Astrocyte (in vitro differentiated cells and primary cell): ENCODE measurements at regions not wholly inside any gene's neighbourhood (a gene's known extent, or its start where the extent isn't known, plus 50 kb on each side); places are given as distances from the start of the nearest gene placed in this dataset.

ENCODE experiments used
- DNase-seq: peaks from one replicate; pipeline ENCODE4 v3.0.0-alpha.2; 2010; ENCODE audit warnings: low read depth
- FAIRE-seq: peaks from 2 replicates; lab custom pipeline; 2011; peaks lifted over from hg19 to GRCh38; lab: Jason Lieb, UNC
- H2AFZ ChIP-seq: 2 replicates; pipeline ENCODE4 v1.6.0; 2012; ENCODE audit warnings: low read depth, low read length, inconsistent platforms
- H3K27ac ChIP-seq: 2 replicates; pipeline ENCODE4 v1.5.1; 2011; ENCODE audit warnings: low read depth, low read length, inconsistent platforms
- H3K27me3 ChIP-seq: 2 replicates; pipeline ENCODE4 v1.6.0; 2011; ENCODE audit warnings: low read length, inconsistent platforms; ENCODE audit not compliant: insufficient read depth
- H3K36me3 ChIP-seq: 2 replicates; pipeline ENCODE4 v1.5.1; 2011; ENCODE audit warnings: low read length, inconsistent platforms; ENCODE audit not compliant: insufficient read depth
- H3K4me1 ChIP-seq: 2 replicates; pipeline ENCODE4 v1.5.1; 2011; ENCODE audit warnings: low read length, inconsistent platforms; ENCODE audit not compliant: insufficient read depth
- H3K4me2 ChIP-seq: 2 replicates; pipeline ENCODE4 v1.6.0; 2012; ENCODE audit warnings: low read length, inconsistent platforms
- H3K4me3 ChIP-seq: 2 replicates; pipeline ENCODE4 v1.5.1; 2011; ENCODE audit warnings: low read depth, mild to moderate bottlenecking, low read length, inconsistent platforms; ENCODE audit not compliant: insufficient read depth
- H3K79me2 ChIP-seq: 2 replicates; pipeline ENCODE4 v1.6.0; 2012; ENCODE audit warnings: mild to moderate bottlenecking, low read length, inconsistent platforms; ENCODE audit not compliant: insufficient read depth
- H3K9ac ChIP-seq: 2 replicates; pipeline ENCODE4 v1.6.0; 2012; ENCODE audit warnings: mild to moderate bottlenecking, low read length, inconsistent platforms
- H3K9me3 ChIP-seq: 2 replicates; pipeline ENCODE4 v1.5.1; 2012; ENCODE audit warnings: low read depth, mild to moderate bottlenecking, low read length, inconsistent platforms; ENCODE audit not compliant: insufficient read depth
- H4K20me1 ChIP-seq: 2 replicates; pipeline ENCODE4 v1.6.0; 2012; ENCODE audit warnings: low read length, inconsistent platforms; ENCODE audit not compliant: insufficient read depth
- H3K27ac Mint-ChIP-seq: one replicate; pipeline ENCODE4 v1.8.0; 2021; ENCODE audit warnings: mild to moderate bottlenecking, mixed read lengths; ENCODE audit not compliant: unreplicated experiment
- H3K27me3 Mint-ChIP-seq: one replicate; pipeline ENCODE4 v1.8.0; 2021; ENCODE audit warnings: low read depth, mixed read lengths; ENCODE audit not compliant: unreplicated experiment
- H3K36me3 Mint-ChIP-seq: one replicate; pipeline ENCODE4 v1.8.0; 2021; ENCODE audit warnings: low read depth, mixed read lengths; ENCODE audit not compliant: unreplicated experiment
- H3K4me1 Mint-ChIP-seq: one replicate; pipeline ENCODE4 v1.8.0; 2021; ENCODE audit warnings: low read depth, mixed read lengths; ENCODE audit not compliant: unreplicated experiment
- H3K4me3 Mint-ChIP-seq: one replicate; pipeline ENCODE4 v1.8.0; 2021; ENCODE audit warnings: mild to moderate bottlenecking, moderate library complexity, mixed read lengths; ENCODE audit not compliant: unreplicated experiment
- H3K9me3 Mint-ChIP-seq: one replicate; pipeline ENCODE4 v1.8.0; 2021; ENCODE audit warnings: mild to moderate bottlenecking, mixed read lengths; ENCODE audit not compliant: unreplicated experiment
- EZH2 ChIP-seq: IDR thresholded peaks from 2 replicates; pipeline ENCODE4 v1.6.1; 2012; ENCODE audit warnings: mild to moderate bottlenecking, low read length, inconsistent platforms; ENCODE audit not compliant: insufficient read depth
- TF ChIP-seq, protein P1 (sequence below): IDR thresholded peaks from 2 replicates; pipeline ENCODE4 v1.5.1; 2011; ENCODE audit warnings: low read depth, mild to moderate bottlenecking, inconsistent platforms, low read length, moderate library complexity; ENCODE audit not compliant: insufficient read depth

- FAIRE-seq (no peak), DNase-seq (no peak)
- H2AFZ ChIP-seq: no peak overlapping the region
- Mint-ChIP-seq H3K36me3 (no peaks in the 10 kb centered on the region), H3K9me3 (no peaks in the 10 kb centered on the region), H3K27me3 (no peaks in the 10 kb centered on the region), H3K27ac (no peak overlapping the region), H3K4me1 (no peaks in the 10 kb centered on the region), H3K4me3 (no peak overlapping the region)
- no peaks in the 10 kb centered on the region for H4K20me1 ChIP-seq
- H3K9me3 ChIP-seq: no peaks in the 10 kb centered on the region
- H3K9ac ChIP-seq: no peak overlapping the region
- H3K36me3 ChIP-seq: no peaks in the 10 kb centered on the region
- no peaks in the 10 kb centered on the region for H3K79me2 ChIP-seq
- no peaks in the 10 kb centered on the region for H3K27me3 ChIP-seq
- no peaks in the 10 kb centered on the region for H3K4me1 ChIP-seq
- H3K4me2 ChIP-seq: no peak overlapping the region
- no peak overlapping the region for H3K27ac ChIP-seq
- H3K4me3 ChIP-seq: no peak overlapping the region
- no peak for TF ChIP-seq EZH2
These were observed 264.5 kb downstream of the RND3 start for GRCh38 chr2:150222942-150223341.

DNA sequence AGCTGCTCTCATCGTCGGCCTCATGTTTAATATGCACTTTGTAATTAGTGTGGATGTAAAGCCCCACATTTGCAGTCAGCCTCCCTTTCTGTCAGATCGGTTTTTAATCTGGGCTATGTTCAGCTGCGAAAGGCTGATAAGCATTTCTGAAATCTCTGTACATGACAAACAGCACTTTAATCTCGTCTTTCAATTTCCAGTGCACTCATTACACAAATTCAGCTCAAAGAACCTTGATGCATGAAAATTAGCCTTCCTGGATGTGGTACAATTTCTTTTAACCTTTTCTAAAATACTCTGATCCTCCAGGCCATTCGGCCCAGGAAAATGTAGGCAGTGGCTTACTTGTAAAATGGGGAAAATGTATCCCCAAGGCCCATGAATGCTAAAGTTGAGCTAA, 265.1 kb downstream of the RND3 start:
- Histone ChIP-seq H3K4me3 (no peak overlapping the region), H3K79me2 (no peaks in the 10 kb centered on the region), H4K20me1 (no peaks in the 10 kb centered on the region), H3K27me3 (no peaks in the 10 kb centered on the region), H3K4me2 (no peak overlapping the region), H3K9me3 (no peaks in the 10 kb centered on the region), H3K4me1 (no peaks in the 10 kb centered on the region), H3K27ac (no peak overlapping the region), H3K36me3 (no peaks in the 10 kb centered on the region), H2AFZ (no peak overlapping the region), H3K9ac (no peak overlapping the region)
- DNase-seq (no peak), FAIRE-seq (no peak)
- Mint-ChIP-seq H3K9me3 (no peaks in the 10 kb centered on the region), H3K27ac (no peak overlapping the region), H3K36me3 (no peaks in the 10 kb centered on the region), H3K4me3 (no peak overlapping the region), H3K4me1 (no peaks in the 10 kb centered on the region), H3K27me3 (no peaks in the 10 kb centered on the region)
- TF ChIP-seq, protein P1, sequence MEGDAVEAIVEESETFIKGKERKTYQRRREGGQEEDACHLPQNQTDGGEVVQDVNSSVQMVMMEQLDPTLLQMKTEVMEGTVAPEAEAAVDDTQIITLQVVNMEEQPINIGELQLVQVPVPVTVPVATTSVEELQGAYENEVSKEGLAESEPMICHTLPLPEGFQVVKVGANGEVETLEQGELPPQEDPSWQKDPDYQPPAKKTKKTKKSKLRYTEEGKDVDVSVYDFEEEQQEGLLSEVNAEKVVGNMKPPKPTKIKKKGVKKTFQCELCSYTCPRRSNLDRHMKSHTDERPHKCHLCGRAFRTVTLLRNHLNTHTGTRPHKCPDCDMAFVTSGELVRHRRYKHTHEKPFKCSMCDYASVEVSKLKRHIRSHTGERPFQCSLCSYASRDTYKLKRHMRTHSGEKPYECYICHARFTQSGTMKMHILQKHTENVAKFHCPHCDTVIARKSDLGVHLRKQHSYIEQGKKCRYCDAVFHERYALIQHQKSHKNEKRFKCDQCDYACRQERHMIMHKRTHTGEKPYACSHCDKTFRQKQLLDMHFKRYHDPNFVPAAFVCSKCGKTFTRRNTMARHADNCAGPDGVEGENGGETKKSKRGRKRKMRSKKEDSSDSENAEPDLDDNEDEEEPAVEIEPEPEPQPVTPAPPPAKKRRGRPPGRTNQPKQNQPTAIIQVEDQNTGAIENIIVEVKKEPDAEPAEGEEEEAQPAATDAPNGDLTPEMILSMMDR: no peak
- TF ChIP-seq EZH2: no peak

- Mint-ChIP-seq H3K9me3 (no peaks in the 10 kb centered on the region), H3K4me3 (no peak overlapping the region), H3K36me3 (no peaks in the 10 kb centered on the region), H3K27me3 (no peaks in the 10 kb centered on the region), H3K27ac (no peak overlapping the region), H3K4me1 (no peaks in the 10 kb centered on the region)
- H3K27me3 ChIP-seq: no peaks in the 10 kb centered on the region
- no peak overlapping the region for H2AFZ ChIP-seq
- FAIRE-seq: no peak
- H3K4me1 ChIP-seq: no peaks in the 10 kb centered on the region
- no peak for DNase-seq
- no peaks in the 10 kb centered on the region for H3K36me3 ChIP-seq
- no peak overlapping the region for H3K4me2 ChIP-seq
- H3K27ac ChIP-seq: no peak overlapping the region
- no peak overlapping the region for H3K9ac ChIP-seq
- no peaks in the 10 kb centered on the region for H3K79me2 ChIP-seq
- H3K9me3 ChIP-seq: no peaks in the 10 kb centered on the region
- no peak overlapping the region for H3K4me3 ChIP-seq
- H4K20me1 ChIP-seq: no peaks in the 10 kb centered on the region
- TF ChIP-seq, protein P1: no peak
- no peak for TF ChIP-seq EZH2
These were observed 267.6 kb downstream of the RND3 start for GRCh38 chr2:150219861-150220260.
